Epithelial cell of proximal tubule (primary cell): ENCODE measurements at regions not wholly inside any gene's neighbourhood (a gene's known extent, or its start where the extent isn't known, plus 50 kb on each side); places are given as distances from the start of the nearest gene placed in this dataset.

Source experiments
- DNase-seq: peaks from one replicate; pipeline ENCODE4 v3.0.0-alpha.2; 2011; ENCODE audit warnings: low read depth
- H3K4me3 ChIP-seq: 2 replicates; pipeline ENCODE4 v1.5.1; 2011; ENCODE audit warnings: low read depth, mild to moderate bottlenecking, low read length
- CTCF ChIP-seq: conservative IDR thresholded peaks from 2 replicates; pipeline ENCODE4 v1.5.1; 2012; ENCODE audit warnings: low read depth, mild to moderate bottlenecking, low read length

DNA sequence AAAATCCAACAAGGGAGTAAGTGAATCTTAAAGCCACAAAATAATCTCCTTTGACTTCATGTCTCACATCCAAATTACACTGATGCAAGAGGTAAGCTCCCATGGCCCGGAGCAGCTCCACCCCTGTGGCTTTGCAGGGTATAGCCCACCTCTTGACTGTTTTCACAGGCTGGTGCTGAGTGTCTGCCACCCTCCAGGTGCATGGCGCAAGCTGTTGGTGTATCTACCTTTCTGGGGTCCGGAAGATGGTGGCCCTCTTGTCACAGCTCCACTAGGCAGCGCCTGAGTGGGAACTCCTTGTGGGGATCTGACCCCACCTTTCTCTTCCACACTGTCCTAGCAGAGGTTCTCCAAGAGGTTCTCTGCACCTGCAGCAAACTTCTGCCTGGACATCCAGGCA is 1051.1 kb upstream of the CDH6 start:
- no peak for TF ChIP-seq CTCF
- DNase-seq = no peak
- H3K4me3 ChIP-seq = no peak overlapping the region

GRCh38 chr5:30121043-30121442 is 1072.4 kb upstream of the CDH6 start:
- no peak for DNase-seq
- TF ChIP-seq CTCF = no peak
- H3K4me3 ChIP-seq = no peak overlapping the region

GRCh38 chr5:30117135-30117534 is 1076.4 kb upstream of the CDH6 start:
- DNase-seq = no peak
- no peak for TF ChIP-seq CTCF
- H3K4me3 ChIP-seq = no peak overlapping the region

DNA sequence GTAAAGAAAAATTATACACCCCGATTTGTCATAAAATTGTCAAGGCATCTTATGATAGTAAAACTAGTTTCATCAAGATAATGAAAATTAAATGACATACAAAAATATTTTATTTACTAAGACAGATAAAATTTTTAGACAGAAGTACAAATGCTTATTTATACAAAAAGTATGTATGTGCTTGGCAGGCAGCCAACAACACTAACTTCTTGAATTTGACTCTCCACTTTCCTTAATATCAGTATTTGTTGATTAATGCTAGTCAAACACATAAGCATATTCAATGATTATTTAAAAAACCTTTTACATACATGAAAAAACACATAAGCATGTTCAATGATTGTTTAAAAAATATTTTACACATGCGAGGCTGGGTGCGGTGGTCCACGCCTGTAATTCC is 1079.9 kb upstream of the CDH6 start:
- H3K4me3 ChIP-seq = no peak overlapping the region
- DNase-seq = no peak

GRCh38 chr5:30112867-30113266 is 1080.6 kb upstream of the CDH6 start:
- TF ChIP-seq CTCF = no peak
- peak; percentile 31 for DNase-seq

More for the DNA sequence above, 1079.9 kb upstream of the CDH6 start:
- no peak for TF ChIP-seq CTCF

DNA sequence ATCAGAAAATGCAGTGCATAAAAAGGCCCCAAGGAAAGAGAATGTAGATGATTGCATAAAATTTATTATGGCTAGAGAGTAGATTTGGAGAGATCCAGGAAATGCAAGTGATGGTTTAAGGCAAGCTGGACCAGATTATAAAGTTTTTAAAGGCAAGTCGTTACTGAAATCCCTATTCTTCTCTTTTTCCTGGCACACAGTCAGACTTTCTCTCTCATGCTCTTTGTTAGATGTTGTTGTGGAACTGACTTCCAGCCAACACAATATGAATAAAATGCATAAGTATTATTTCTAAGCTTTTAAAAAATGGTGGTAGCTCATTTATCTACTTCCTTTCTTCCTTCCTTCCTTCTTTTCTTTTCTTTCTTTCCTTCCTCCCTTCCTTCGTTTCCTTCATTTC is 1085.4 kb upstream of the CDH6 start:
- no peak overlapping the region for H3K4me3 ChIP-seq
- DNase-seq = no peak
- no peak for TF ChIP-seq CTCF

More at GRCh38 chr5:30112867-30113266, 1080.6 kb upstream of the CDH6 start:
- no peak overlapping the region for H3K4me3 ChIP-seq

GRCh38 chr5:30106596-30106995 is 1086.9 kb upstream of the CDH6 start:
- no peak for DNase-seq

More at GRCh38 chr5:30106596-30106995, 1086.9 kb upstream of the CDH6 start:
- TF ChIP-seq CTCF = no peak
- no peak overlapping the region for H3K4me3 ChIP-seq
